Erythroblast (primary cell): ENCODE measurements at regions not wholly inside any gene's neighbourhood (a gene's known extent, or its start where the extent isn't known, plus 50 kb on each side); places are given as distances from the start of the nearest gene placed in this dataset.

Experiments used
- GATA1 ChIP-seq: IDR thresholded peaks from 2 replicates; pipeline ENCODE4 v1.6.1; 2011; ENCODE audit warnings: low read depth, mild to moderate bottlenecking, control low read depth, low read length, moderate library complexity
- POLR2A ChIP-seq: IDR thresholded peaks from 2 replicates; pipeline ENCODE4 v1.6.1; 2011; ENCODE audit warnings: mild to moderate bottlenecking, low read length

- no peak for TF ChIP-seq POLR2A
- TF ChIP-seq GATA1, result no peak
Observed at GRCh38 chr13:111666164-111666776, 345.8 kb downstream of the TEX29 start.
